Upper lobe of left lung (tissue), 6 donors: ENCODE measurements at regions not wholly inside any gene's neighbourhood (a gene's known extent, or its start where the extent isn't known, plus 50 kb on each side); places are given as distances from the start of the nearest gene placed in this dataset.

Source experiments
- ATAC-seq, 2 donors: fragments of 200-7000 bp; cut with Tn5 transposase; one replicate each; pipeline ENCODE4 v1.9.1; 2022; ENCODE audit warnings: mild to moderate bottlenecking in 2 of 2, moderate library complexity in 2 of 2; ENCODE audit not compliant: low FRiP score in 2 of 2
- DNase-seq, 2 donors: peaks; one replicate each; pipeline ENCODE4 v3.0.0-alpha.2; 2019 to 2020
- H3K27ac ChIP-seq, 4 donors: fragments of 200-600 bp; sonication (generic); one replicate each; pipeline ENCODE4 v1.5.1; 2016 to 2019
- H3K27me3 ChIP-seq, 4 donors: fragments of 200-600 bp; sonication (generic); one replicate each; pipeline ENCODE4 v1.5.1; 2017 to 2019
- H3K36me3 ChIP-seq, 4 donors: fragments of 200-600 bp; sonication (generic); one replicate each; pipeline ENCODE4 v1.5.1; 2016 to 2019
- H3K4me1 ChIP-seq, 4 donors: fragments of 200-600 bp; sonication (generic); one replicate each; pipeline ENCODE4 v1.5.1; 2018 to 2019
- H3K4me3 ChIP-seq, 4 donors: fragments of 200-600 bp; sonication (generic); one replicate each; pipeline ENCODE4 v1.5.1; 2017 to 2019; ENCODE audit warnings: mild to moderate bottlenecking in 2 of 4, moderate library complexity in 1 of 4
- H3K9me3 ChIP-seq, 4 donors: fragments of 200-600 bp; sonication (generic); one replicate each; pipeline ENCODE4 v1.5.1; 2018 to 2019
- EP300 ChIP-seq, 4 donors: sonication (generic); formaldehyde crosslinking; IDR thresholded peaks; one replicate each; pipeline ENCODE4 v1.5.1; 2017; ENCODE audit warnings: antibody characterized with exemption in 4 of 4, control low read depth in 2 of 4
- POLR2A ChIP-seq, 4 donors: fragments of 450-650 bp; IDR thresholded peaks; one replicate each; pipeline ENCODE4 v1.5.1; 2016 to 2017; ENCODE audit warnings: antibody characterized with exemption in 4 of 4, mild to moderate bottlenecking in 2 of 4
- POLR2AphosphoS5 ChIP-seq, 2 donors: sonication (generic); formaldehyde crosslinking; IDR thresholded peaks; one replicate each; pipeline ENCODE4 v1.5.1; 2017; ENCODE audit warnings: antibody characterized with exemption in 2 of 2
- WGBS, 2 donors: methylation state at CpG; one replicate each; pipeline ENCODE4 v1.1.5; 2017 to 2018; 5-methylcytosine and 5-hydroxymethylcytosine counted together
- TF ChIP-seq, protein P1 (sequence below), 6 experiments: fragments of 450-650 bp in 4 of 6; fragments of 200-600 bp in 2 of 6; sonication (generic) in 2 of 6; IDR thresholded peaks; one replicate each; pipeline ENCODE4 v1.5.1; 2016 to 2019; ENCODE audit warnings: antibody characterized with exemption in 6 of 6
- donor health status: DM: no; HTN: no; CAD: no; lungs with moderate emphysema.
- donor health status: DM: no; HTN: yes; CAD: no; lungs with severe emphysema.

DNA sequence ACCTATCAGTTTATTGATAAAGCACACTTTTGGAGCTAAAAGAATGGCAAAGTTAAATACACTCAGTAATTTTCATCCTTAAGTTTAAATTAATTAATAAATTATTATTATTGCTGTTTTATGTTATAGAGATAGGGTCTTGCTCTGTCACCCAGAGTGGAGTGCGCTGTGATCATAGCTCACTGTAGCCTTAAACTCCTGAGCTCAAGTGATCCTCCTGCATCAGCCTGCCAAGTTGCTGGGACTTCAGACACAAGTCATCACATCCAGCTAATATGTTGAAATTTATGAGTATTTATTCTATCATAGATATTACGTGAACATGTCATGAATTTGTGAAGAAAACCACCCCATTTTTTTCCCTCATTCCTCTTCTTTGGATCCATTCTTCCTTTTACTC is 64.2 kb downstream of the GJA1 start:
- H3K27ac ChIP-seq, result no peak overlapping the region
- TF ChIP-seq POLR2A (IDR thresholded peaks at IDR 0.05), result no peak
- H3K4me3 ChIP-seq, result no peak overlapping the region
- WGBS, 2 donors, result 90 to 94% methylated on average over 2 of the region's 2 CpGs
- H3K9me3 ChIP-seq, result no peaks in the 10 kb centered on the region
- ATAC-seq, result no peak
- no peaks in the 10 kb centered on the region for H3K27me3 ChIP-seq
- H3K36me3 ChIP-seq, result no peaks in the 10 kb centered on the region
- H3K4me1 ChIP-seq, result peaks cover 0 to 13% (median 2%) of the 10 kb centered on the region in 4 donors
- DNase-seq, result no peak

- no peaks in the 10 kb centered on the region for H3K27me3 ChIP-seq
- no peaks in the 10 kb centered on the region for H3K36me3 ChIP-seq
- peaks cover 0 to 16% (median 5%) of the 10 kb centered on the region in 4 donors for H3K4me1 ChIP-seq
- TF ChIP-seq POLR2AphosphoS5 (IDR thresholded peaks at IDR 0.05), result no peak
- no peak for TF ChIP-seq EP300 (IDR thresholded peaks at IDR 0.05)
- TF ChIP-seq, protein P1, sequence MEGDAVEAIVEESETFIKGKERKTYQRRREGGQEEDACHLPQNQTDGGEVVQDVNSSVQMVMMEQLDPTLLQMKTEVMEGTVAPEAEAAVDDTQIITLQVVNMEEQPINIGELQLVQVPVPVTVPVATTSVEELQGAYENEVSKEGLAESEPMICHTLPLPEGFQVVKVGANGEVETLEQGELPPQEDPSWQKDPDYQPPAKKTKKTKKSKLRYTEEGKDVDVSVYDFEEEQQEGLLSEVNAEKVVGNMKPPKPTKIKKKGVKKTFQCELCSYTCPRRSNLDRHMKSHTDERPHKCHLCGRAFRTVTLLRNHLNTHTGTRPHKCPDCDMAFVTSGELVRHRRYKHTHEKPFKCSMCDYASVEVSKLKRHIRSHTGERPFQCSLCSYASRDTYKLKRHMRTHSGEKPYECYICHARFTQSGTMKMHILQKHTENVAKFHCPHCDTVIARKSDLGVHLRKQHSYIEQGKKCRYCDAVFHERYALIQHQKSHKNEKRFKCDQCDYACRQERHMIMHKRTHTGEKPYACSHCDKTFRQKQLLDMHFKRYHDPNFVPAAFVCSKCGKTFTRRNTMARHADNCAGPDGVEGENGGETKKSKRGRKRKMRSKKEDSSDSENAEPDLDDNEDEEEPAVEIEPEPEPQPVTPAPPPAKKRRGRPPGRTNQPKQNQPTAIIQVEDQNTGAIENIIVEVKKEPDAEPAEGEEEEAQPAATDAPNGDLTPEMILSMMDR (IDR thresholded peaks at IDR 0.05), result no peak
- 40 to 45% methylated on average over 2 of the region's 2 CpGs for WGBS, 2 donors
- peak overlapping the region in 2 of 4 donors; percentile 17 to 21 for H3K27ac ChIP-seq
- no peak for DNase-seq
- H3K9me3 ChIP-seq, result no peaks in the 10 kb centered on the region
- no peak overlapping the region for H3K4me3 ChIP-seq
- no peak for ATAC-seq
Measured at GRCh38 chr6:121503589-121503991, 68.1 kb downstream of the GJA1 start.

DNA sequence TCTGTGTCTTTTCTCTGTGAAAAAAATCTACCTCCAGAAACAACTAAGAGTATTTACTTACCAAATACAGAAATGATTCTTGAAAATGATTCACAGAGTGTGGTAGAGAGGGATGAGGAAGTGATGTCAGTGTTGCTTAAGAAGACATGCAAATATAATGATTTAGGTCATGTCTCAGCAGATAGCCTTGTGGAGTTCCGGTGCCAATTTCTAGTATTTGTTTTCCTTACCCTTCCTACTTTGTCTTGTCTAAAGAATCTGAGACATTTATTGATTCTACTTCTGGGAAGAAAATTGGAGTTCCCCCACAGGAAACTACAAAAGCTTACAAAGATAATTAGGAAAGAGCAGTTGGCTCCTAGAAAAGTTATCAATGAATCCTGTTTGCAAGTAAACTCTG is 68.8 kb downstream of the GJA1 start:
- Histone ChIP-seq H3K36me3 (no peaks in the 10 kb centered on the region), H3K9me3 (no peaks in the 10 kb centered on the region), H3K27me3 (no peaks in the 10 kb centered on the region), H3K27ac (peak overlapping the region in 2 of 4 donors; percentile 17 to 21), H3K4me1 (peaks cover 0 to 16% (median 5%) of the 10 kb centered on the region in 4 donors), H3K4me3 (no peak overlapping the region)
- TF ChIP-seq POLR2A (IDR thresholded peaks at IDR 0.05) (no peak), EP300 (IDR thresholded peaks at IDR 0.05) (peak in 1 of 4 donors; percentile 68), POLR2AphosphoS5 (IDR thresholded peaks at IDR 0.05) (peak in 1 of 2 donors; percentile 35)
- TF ChIP-seq, protein P1 (IDR thresholded peaks at IDR 0.05), result no peak
- no peak for DNase-seq
- peak in 1 of 2 donors; percentile 84 for ATAC-seq
- WGBS, 2 donors, result 6 to 14% methylated on average over 1 of the region's 1 CpG

- WGBS, 2 donors, result 87 to 100% methylated on average over 2 of the region's 2 CpGs
- Histone ChIP-seq H3K27me3 (no peaks in the 10 kb centered on the region), H3K4me1 (peaks cover 0 to 16% (median 5%) of the 10 kb centered on the region in 4 donors), H3K4me3 (no peak overlapping the region), H3K27ac (no peak overlapping the region), H3K36me3 (no peaks in the 10 kb centered on the region), H3K9me3 (no peaks in the 10 kb centered on the region)
- DNase-seq (no peak), ATAC-seq (no peak)
- TF ChIP-seq, protein P1 (IDR thresholded peaks at IDR 0.05), result no peak
- TF ChIP-seq POLR2A (IDR thresholded peaks at IDR 0.05) (no peak), POLR2AphosphoS5 (IDR thresholded peaks at IDR 0.05) (no peak), EP300 (IDR thresholded peaks at IDR 0.05) (no peak)
Measured at GRCh38 chr6:121505284-121505683, 69.8 kb downstream of the GJA1 start.

DNA sequence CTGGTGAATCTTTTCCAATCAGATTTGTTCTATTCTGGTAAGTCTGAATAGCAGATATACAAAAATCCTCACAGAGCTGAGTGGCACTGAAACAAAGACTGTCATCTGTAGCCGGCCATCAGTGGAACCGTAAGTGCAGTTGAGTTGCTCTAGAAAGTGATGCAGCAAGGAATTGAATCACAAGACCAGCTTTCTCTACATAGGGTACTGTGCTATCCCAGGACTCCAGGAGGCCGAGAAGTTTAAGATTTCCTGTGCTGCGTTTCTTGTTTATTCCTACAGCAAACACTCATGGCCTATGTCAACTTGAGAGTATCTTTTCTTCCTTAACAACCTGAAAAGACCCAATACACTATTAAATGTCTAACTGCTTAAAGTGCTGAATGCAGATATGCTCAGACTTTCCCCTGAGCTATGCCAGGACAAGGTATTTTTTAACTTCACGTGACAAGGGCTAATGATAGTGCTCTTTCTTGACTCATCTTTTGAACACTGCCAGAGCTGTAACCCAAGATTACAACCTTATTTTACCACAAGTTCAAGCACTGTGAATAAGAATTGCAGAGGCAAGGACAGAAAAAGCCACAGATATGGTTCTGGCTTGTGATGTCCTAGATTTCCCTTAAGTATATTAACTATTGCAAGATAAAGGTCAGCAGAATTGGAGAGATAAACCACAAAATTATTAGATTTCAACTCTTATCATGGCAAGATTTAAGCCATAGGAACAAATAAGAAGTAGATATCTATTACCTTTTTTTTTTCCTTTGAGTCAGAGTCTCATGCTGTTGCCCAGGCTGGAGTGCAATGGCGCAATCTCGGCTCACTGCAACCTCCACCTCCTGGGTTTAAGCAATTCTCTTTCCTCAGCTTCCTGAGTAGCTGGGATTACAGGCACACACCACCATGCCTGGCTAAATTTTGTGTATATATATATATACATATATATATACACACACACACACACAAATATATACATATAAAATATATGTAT is 71.6 kb downstream of the GJA1 start:
- no peaks in the 10 kb centered on the region for H3K36me3 ChIP-seq
- no peak for TF ChIP-seq EP300 (IDR thresholded peaks at IDR 0.05)
- TF ChIP-seq, protein P1 (IDR thresholded peaks at IDR 0.05), result no peak
- TF ChIP-seq POLR2AphosphoS5 (IDR thresholded peaks at IDR 0.05), result no peak
- TF ChIP-seq POLR2A (IDR thresholded peaks at IDR 0.05), result no peak
- ATAC-seq, result peak in 1 of 2 donors; percentile 36
- H3K4me1 ChIP-seq, result peaks cover 0 to 16% (median 5%) of the 10 kb centered on the region in 4 donors
- H3K27ac ChIP-seq, result no peak overlapping the region
- peak in 1 of 2 donors; percentile 24 for DNase-seq
- H3K9me3 ChIP-seq, result no peaks in the 10 kb centered on the region
- H3K27me3 ChIP-seq, result no peaks in the 10 kb centered on the region
- H3K4me3 ChIP-seq, result no peak overlapping the region
- WGBS, 2 donors, result 54 to 56% methylated on average over 7 of the region's 7 CpGs
